Esophagus mucosa (tissue), 1 donor: ENCODE measurements at regions not wholly inside any gene's neighbourhood (a gene's known extent, or its start where the extent isn't known, plus 50 kb on each side); places are given as distances from the start of the nearest gene placed in this dataset.
A peak's percentile ranks its signal among the peaks of the same experiment; 100 is the strongest.
"Not testable (repeated sequence)": the region's sequence is repeated elsewhere in the genome, so short reads cannot be mapped to it uniquely, and the experiment has no call there.

Experiments used
- ATAC-seq: fragments of 200-7000 bp; cut with Tn5 transposase; one replicate; pipeline ENCODE4 v1.9.1; 2020
- donor health status: DM: yes; HTN: yes; CAD: no.

- no peak for ATAC-seq
Observed at GRCh38 chr18:39460136-39460535, 1894.5 kb upstream of the CELF4 start.

DNA sequence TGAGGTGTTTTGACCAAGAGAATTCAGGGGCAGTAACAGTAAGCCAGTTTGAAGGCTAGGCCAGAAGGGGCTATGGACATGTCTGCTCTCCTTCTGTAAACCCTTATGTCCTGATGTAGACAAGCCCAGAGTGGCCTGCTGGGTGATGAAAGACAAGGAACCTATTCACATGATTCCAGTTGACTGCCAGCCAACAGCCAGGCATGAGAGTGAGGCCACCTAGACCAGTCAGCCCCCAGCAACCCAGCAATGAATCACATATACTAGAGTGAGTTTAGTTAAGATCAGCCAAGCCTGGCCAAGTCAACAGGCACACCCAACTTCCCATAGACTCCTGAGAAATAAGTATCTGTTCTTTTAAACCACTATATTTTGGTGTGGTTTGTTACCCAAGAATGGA, 1889.7 kb upstream of the CELF4 start:
- peak; percentile 96 for ATAC-seq

GRCh38 chr18:39454866-39455265, 1889.3 kb upstream of the CELF4 start:
- no peak for ATAC-seq

GRCh38 chr18:39453882-39454281, 1888.3 kb upstream of the CELF4 start:
- ATAC-seq: no peak

DNA sequence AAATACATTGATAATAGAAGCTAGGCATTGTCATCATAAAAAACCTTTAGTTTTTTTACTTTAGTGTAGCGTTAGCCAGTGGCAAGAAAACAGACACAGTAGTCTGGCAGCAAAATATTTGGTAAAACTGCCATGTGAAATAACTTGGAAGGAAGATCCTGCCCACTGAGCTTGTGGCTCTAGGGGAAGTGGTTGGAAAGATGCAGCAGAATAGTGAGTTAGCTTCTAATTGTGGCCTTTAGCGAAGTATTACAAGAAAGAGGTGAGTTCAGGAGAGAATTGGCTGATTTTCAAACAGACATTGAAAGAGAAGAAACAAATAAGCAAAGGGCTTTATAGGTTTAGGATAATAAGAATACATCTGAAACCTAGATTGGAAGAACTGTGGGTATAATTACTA, 1887.8 kb upstream of the CELF4 start:
- ATAC-seq: no peak

GRCh38 chr18:39450958-39451357, 1885.4 kb upstream of the CELF4 start:
- no peak for ATAC-seq

DNA sequence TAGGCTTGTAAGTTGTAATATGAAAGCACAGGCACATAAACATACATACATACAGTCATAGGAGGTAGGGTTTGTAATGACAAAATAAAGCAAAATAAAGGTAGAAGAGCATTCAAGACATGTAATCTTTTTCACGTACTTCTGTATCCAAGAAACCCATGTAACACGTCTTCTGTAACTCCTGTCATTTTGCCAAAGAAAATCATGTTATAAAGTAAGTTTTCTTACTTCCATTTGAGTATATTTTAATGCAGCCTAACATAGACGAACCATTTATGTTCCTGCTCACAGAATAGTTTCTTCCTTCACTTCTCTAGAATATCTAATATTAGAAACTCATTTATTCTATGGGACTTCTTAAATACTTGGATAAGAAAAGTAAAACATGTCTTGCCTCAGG, 1884.0 kb upstream of the CELF4 start:
- no peak for ATAC-seq

- ATAC-seq: no peak
Observed at GRCh38 chr18:39448942-39449341, 1883.3 kb upstream of the CELF4 start.

DNA sequence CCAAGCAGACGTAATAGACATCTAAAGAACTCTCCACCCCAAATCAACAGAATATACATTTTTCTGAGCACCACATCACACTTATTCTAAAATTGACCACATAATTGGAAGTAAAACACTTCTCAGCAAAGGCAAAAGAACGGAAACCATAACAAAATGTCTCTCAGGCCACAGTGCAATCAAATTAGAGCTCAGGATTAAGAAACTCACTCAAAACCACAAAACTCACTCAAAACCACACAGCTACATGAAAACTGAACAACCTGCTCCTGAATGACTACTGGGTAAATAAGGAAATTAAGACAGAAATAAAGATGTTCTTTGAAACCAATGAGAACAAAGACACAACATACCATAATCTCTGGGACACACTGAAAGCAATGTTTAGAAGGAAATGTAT, 1879.4 kb upstream of the CELF4 start:
- not testable (repeated sequence) for ATAC-seq

DNA sequence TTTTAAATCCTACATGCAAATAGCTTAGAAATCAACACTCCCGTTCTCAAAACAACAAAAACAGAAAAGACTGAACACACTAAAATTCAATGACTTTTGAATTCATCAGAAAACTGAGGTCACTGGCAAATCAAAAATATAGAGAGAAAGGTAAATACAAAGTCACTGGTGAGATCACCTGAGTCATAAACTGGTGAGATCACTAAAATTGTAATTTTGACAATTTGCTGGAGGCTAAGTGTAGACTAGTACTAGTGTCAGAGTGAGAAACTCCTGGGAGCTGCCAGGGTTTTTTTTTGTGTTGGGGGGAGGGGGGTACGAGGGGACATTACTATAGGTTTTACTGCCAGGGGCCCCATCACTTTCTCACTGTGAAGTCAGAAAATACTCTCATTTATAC, 1876.0 kb upstream of the CELF4 start:
- no peak for ATAC-seq

DNA sequence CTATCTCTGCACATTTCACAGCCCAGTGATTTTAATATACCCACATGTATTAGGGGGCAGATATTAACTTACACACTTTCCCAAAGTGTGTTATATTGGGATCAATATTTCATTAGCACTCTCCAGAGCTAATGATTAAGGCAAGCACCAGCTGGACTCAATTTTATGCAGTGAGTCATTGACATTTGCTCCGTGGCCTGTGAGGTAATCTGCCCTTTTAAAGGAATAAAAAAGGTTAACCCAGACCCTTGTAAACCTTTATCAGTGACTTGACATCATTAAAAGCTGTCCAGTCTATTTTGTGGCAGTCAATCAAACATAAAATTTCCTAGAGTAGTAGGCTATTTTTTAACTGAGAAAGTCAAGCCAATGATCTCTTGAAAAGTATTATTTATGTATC, 1870.4 kb upstream of the CELF4 start:
- no peak for ATAC-seq

DNA sequence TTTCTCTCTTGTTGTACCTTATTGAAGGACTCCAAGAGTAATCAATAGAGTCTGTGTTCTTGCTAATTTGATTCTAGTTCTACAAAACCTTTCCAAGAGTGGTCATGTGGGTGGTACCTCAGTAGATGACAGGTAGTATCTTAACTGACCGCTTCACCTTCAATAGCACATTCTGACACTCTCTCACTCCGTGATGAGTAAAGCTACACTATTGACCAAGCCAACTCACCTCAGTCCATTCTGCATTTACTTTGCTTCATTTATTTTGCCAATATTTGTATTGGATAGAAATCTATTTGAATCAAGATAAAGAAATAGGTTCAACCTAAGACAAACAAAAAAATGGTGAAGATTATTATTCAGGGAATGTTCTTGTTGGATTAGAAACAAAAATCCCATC, 1869.6 kb upstream of the CELF4 start:
- ATAC-seq: no peak

DNA sequence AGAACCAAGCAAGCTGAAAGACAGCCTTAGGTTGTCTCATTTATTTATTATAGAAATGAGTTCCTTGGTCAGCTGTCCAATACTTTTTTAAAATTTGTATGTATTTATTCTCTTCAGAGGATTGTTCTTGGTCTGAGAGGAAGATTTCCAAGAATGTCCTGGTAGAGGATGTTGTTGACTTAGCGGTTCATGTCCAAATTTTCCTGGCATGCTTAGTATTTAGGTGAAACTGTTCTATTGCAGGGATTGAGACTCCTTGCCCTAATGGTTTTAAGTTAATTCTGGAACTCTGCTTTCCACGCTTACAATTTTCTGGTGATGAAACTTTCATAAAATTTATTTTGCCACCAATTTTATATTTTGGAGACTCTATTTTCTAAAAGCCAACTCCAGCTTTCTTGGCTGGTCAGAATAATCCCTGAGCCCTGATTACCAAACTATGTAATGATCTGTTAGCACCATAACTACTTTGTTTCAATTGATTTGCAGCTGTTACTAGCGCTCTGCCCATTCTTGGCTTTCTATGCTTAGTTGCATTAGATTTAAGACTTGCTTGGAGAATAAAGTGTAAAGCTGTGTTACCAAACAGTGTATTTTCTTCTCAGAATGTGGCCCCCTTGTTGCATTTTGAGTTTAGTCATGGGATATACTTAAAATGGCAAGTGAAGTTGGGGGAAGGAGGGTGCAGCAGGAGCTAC, 1868.8 kb upstream of the CELF4 start:
- no peak for ATAC-seq

DNA sequence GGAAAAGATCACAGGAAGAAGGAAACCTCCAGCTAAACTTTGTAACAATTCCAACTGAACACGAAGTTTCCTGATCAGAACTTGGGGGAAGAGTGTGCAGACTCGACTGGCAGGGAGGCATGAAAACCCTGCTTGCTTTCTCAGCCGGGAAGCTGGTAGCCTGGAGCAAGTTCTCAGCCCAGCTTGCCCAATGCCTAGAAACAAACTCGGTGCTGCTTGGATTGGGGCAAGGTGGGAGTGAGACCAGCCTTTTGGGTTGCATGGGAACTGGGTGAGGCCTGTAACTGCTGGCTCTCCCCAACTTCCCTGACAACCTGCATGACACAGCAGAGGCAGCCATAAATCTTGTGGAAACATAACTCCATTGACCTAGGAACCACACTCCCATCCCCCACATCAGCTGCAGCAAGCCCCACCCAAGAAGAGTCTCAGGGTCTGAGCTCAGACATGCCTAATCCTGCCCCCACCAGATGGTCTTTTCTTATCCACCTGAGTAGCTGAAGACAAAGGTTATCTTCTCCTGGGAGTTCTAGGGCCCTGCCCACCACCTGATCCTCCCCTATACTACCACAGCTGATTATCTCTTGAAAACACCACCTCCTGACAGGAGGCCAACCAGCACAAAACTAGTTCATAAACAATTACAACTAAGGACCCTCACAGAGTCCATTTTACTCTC, 1859.7 kb upstream of the CELF4 start:
- ATAC-seq: no peak

- no peak for ATAC-seq
Observed at GRCh38 chr18:39424261-39424660, 1858.7 kb upstream of the CELF4 start.

DNA sequence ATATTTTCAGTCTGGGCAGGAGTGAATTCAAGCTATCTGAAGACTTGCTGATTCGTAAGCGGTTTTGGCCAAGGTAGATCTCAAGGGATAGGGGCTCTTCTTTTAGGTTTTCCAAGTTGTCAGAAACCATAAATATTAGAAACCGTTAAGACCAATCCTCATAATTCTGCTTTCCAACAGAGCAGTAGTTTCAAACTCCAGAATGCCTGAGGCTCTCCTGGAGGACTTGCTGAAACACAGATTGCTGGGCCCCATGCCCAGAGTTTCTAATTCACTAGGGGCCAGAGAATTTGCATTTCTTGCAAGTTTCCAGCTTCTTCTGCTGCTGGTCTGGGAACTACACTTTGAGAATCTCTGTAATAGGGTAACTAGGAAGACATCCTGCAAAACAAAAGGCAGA, 1855.7 kb upstream of the CELF4 start:
- no peak for ATAC-seq

- no peak for ATAC-seq
Observed at GRCh38 chr18:39419315-39419714, 1853.7 kb upstream of the CELF4 start.

- ATAC-seq: no peak
Observed at GRCh38 chr18:39415471-39415870, 1849.9 kb upstream of the CELF4 start.

- peak; percentile 98 for ATAC-seq
Observed at GRCh38 chr18:39414009-39414700, 1848.6 kb upstream of the CELF4 start.

- no peak for ATAC-seq
Observed at GRCh38 chr18:39406941-39407340, 1841.3 kb upstream of the CELF4 start.

GRCh38 chr18:39403121-39403520, 1837.5 kb upstream of the CELF4 start:
- ATAC-seq: no peak

GRCh38 chr18:39399662-39400061, 1834.1 kb upstream of the CELF4 start:
- no peak for ATAC-seq

GRCh38 chr18:39396168-39396567, 1830.6 kb upstream of the CELF4 start:
- no peak for ATAC-seq

- ATAC-seq: no peak
Observed at GRCh38 chr18:39389800-39390379, 1824.3 kb upstream of the CELF4 start.
